CD4-positive, alpha-beta T cell treated with Interleukin-6 at 100 ng/mL for 8 hours (primary cell): ENCODE measurements at regions not wholly inside any gene's neighbourhood (a gene's known extent, or its start where the extent isn't known, plus 50 kb on each side); places are given as distances from the start of the nearest gene placed in this dataset.
"Not testable (repeated sequence)": the region's sequence is repeated elsewhere in the genome, so short reads cannot be mapped to it uniquely, and the experiment has no call there.

Source experiments
- DNase-seq: peaks from one replicate; pipeline ENCODE4 v3.0.0-alpha.2; 2020; ENCODE audit warnings: mixed read lengths, low spot score

DNA sequence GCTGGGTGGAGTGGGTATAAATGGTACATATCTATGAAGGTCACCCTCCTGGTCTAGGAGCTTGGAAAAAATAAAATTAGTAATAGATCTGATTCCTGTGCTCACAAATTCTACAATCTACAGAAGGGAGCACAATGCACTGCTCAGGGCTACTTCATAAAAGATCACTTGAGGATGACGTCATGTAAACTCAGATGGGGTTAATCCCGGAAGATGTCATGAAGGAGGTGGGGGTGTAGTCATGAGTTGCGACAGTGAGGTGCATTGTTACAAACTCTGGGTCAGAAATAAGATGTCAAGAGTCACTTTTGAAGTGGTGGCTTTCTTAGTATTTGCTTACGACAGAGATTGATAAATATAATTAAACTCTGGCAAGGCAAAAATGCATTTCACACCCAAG is 68.2 kb downstream of the LHX9 start:
- DNase-seq: no peak

DNA sequence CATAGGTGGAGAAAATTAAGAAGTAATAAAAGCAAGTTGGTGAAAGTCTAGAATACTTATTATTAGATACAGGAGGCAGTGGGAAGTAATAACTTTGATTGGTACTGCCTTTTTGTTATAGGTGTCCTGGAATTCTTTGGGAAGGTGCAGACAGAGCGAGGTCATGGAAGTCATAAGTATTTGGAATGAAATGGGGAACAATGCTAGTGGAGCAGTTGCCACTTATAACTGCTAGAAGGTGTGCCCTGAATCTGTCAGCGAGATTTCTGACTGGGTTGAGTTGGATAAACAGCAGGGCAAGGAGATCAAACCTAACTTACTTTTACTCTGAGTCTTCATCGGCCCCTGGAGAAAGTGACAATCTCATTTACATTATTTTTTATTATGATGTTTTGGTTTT is 69.6 kb downstream of the LHX9 start:
- DNase-seq: no peak

DNA sequence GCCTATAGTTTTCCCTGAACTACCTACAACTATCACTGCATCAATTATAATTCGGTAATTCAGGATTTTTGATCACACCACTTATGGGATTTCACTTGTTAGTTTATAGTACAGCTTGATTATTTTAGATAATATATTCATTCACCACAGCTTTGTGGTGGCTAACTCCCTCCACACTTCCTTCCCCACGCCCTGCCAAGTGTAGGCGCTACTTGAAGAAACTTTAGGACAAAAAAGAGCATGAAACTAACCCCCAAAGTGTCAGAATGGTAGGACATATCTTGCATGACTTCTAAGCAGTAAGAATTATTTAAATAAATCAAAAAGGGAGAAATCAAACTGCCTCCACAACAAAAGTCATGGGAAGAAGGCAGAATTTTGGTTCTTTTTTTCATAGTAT is 70.1 kb downstream of the LHX9 start:
- DNase-seq: no peak

DNA sequence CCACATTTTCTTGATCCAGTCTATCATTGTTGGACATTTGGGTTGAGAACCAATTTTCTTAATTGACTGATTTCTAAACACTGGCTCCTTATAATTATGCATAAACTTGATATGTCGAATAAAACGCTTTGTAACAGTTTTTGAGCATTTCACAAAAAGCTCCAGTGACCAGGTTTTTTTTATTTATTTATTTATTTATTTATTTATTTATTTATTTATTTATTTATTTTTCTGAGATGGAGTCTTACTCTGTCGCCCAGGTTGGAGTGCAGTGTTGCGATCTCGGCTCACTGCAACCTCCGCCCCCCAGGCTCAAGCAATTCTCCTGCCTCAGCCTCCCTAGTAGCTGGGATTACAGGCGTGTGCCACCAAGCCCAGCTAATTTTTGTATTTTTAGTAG is 71.4 kb downstream of the LHX9 start:
- not testable (repeated sequence) for DNase-seq

DNA sequence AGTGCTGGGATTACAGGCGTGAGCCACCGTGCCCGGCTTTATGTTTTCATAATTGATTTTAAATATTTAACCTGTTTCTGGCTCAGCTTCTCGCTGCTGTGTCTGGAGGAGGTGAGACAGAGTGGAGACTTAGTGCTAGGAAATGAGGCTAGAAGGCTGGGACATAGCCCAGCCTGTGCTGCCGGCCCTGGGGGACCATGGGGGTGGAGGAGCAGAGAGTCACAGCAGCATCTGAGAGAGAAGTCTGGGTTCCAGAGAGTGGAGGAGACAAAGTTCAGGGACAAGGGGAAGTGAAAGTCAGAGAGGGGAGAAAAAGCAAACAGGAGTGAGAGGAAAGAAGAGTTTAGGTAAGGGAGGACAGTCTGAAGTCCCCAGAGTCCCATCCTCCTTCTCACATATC is 71.9 kb downstream of the LHX9 start:
- no peak for DNase-seq

DNA sequence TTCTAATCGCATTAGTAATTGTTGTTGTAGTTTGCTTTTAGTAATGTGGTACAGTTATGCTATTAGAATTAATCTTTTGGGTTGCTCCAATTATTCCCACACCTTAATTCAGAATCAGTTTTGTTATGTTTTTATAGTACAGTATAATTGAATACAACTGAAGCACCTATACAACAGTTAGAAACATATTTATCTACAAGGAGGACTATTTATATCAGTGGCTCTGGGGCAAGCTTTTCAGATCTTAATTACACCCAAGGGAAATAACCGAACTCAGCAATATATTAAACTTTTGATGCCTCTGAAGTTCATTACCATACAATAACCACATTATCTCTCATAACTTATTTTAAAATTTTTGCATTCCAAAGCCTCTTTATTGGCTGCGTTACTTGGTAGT is 74.4 kb downstream of the LHX9 start:
- DNase-seq: no peak

DNA sequence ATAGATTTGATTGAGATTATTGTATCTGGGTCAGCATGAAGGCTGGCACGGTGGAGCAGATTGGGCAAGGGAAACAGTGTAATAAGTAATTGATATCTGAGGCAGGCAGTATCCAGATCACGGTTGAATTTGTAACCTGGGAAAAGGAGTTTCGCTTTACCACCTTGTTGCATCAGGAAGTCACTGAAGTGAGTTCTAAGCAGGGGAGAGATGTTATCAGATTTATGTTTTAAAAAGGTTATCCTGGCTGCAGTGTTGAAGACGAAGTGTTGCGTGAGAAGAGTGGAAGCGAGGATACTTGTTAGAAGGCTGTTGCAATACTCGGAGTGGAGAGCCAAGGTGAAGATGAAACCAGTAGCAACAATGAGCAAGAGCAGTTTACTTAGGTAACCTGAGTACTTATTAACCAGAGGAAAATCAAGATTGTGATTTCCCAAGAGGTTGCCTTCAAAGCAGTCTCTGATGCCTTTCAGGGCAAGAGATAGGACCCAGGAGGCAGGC is 77.8 kb downstream of the LHX9 start:
- no peak for DNase-seq

DNA sequence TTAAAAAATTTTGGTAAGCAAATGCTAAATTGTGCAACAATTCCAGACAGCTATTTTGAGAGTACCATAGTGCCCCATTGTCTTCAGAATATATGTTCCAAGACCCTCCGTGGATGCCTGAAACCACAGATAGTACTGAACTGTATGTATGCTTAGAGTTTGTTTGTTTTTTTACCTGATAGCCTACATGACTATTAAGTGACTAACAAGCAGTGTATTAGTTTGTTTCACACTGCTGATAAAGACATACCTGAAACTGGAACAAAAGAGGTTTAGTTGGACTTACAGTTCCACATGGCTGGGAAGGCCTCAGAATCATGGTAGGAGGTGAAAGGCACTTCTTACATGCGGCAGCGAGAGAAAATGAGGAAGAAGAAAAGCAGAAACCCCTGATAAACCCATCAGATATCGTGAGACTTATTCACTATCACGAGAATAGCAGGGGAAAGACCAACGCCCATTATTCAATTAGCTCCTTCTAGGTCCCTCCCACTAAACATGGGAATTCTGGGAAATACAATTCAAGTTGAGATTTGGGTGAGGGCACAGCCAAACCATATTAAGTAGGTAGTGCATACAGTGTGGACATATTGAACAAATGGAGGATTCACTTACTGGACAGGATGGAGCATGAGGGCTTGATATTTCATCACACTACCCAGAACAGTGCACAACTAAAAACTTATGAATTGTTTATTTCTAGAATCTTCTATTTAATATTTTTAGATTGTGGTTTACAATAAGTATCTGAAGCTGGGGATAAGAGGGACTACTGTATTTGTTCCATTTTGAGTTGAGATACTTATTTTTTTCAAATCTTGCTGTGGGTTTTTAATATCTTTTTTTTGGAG is 78.5 kb downstream of the LHX9 start:
- DNase-seq: no peak

DNA sequence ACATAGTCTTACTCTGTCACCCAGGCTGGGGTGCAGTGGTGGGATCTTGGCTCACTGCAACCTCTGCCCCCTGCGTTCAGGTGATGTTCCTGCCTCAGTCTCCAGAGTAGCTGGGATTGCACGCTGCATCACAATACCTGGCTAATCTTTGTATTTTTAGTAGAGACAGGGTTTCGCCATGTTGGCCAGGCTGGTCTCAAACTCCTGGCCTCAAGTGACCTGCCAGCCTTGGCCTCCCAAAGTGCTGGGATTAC is 79.0 kb downstream of the LHX9 start:
- DNase-seq: not testable (repeated sequence)

DNA sequence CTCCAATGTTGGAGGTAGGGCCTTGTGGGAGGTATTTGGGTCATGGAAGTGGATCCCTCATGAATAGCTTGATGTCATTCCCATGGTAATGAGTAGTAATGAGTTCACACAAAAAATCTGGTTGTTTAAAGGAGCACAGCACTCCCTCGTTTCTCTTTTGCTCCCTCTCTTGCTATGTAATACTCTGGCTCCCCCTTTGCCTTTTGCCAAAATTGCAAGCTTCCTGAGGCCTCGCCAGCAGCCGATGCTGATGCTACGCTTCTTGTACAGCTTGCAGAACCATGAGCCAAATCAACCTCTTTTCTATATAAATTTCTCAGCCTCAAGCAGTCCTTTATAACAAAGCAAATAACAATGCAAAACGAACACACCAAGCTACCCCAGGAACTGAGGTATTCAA is 80.9 kb downstream of the LHX9 start:
- DNase-seq: no peak

DNA sequence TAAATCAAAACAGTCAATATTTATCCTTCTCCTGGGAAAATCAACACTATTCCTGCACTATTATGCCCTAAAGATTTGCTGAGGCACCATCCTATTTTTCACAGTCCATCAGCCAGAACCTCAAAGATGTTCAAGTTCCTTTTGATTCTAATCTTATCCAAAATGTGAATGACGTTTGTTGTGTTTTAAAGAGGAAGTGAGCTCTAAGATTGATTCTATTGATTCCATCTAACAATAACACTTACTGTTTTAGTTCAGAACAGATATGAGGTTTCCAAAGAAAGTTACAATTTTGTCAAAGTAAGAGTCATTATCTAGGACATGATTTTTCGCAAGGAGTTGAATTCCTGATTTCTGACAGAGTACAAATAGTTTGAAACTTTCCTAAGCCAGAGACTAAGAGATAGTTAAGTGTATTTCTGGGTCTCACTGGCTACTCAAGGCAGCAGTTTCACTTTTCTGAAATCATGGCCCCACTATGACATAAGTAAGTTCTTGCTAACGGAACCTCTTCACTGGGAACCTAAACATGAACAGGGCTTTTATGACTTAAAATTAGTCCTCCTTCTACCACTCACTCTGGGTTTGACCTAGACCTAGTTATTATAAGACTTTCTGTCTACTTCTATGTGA is 84.7 kb downstream of the LHX9 start:
- no peak for DNase-seq

DNA sequence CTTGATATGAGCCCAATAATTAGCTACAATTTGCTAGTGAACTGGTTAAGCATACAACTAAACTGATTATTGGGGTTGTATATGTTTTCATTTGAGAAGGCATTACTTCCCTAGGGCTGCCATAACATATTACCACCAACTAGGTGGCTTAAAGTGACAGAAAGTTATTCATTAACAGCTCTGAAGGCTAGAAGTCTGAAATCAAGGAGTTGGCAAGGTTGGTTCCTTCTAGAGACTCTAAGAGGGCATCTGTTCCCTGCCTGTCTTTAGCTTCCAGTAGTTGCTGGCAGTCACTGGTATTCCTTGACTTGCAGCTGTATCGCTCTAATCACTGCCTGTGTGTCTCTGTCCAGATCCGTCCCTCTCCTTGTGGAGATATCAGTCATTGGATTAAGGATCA is 86.3 kb downstream of the LHX9 start:
- DNase-seq: no peak

DNA sequence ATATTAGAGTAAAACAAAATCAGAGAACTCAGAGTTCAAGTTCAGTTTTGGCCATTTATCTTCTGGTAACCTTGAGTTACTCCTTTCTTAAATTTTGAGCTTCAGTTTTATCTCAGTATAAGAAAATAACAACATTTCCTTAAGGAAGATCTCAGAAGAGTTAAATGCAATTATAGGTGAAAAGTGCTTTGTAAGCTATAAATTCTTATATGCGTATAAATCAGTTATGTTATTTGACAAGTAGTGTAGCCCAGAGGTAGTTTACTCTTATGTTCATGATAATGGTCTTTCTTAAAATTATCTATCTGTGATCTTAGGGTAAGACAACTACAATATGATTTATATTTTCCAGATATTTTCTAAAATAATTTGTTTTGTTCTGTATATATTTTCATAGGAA is 89.8 kb downstream of the LHX9 start:
- DNase-seq: no peak

DNA sequence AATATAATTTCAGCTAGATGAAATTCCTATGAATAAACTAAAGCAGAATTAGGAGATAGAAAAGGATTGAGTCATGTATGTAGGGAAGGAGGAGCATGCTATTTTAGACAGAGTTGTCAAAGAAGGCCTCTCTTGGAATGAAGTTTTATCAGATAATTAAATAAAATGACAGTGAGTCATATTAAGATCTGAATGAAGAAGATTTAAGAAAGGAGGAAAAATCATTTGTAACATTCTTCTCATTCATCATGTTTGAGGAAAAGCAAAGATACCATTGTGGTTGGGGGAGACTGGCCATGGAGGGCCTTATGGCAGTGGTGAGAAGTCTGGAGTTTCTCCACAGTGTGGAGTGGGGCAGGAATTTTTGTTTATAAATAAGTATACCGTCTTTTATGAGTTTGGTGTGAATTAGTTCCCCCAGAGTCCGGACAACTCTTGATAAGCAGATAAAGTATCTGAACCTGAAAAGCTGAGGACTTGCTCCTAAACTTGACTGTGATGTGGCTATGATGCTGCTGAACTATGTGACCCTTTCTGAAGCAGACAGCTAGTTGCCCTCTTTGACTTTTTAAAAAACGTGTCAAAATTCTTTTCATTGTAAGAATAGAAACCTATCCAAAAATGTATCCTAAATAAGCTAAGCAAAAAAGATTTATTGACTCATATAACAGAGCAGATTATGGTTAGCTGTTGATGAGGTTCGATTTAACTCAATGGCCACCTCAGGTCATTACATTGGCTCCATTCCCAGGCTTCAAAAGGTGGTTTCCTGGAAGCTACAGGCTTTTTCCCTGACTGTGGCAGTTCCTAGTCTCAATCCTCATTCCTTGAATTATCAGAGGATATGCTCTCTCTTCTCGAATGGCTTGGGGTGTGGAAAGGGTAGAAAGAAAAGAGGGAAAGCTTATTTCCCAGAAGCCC is 90.8 kb downstream of the LHX9 start:
- DNase-seq: no peak

DNA sequence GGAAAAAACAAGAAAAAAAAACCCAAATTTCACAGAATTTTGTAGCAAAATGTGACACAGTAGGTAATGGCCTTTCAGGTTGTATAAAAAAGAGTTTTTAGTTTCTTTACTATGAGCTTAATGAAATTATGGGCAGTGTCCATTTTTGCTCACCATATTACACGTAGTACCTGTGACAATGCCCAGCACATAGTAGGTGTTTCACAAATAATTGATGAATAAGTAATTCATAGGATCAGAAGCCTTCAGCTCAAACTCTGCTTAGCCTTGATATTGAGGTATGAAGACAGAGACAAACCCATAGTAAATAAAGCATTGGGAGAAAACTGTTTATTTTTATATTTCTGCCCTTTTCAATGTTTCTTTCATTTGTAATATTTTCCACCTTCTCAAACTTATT is 97.2 kb downstream of the LHX9 start:
- no peak for DNase-seq

DNA sequence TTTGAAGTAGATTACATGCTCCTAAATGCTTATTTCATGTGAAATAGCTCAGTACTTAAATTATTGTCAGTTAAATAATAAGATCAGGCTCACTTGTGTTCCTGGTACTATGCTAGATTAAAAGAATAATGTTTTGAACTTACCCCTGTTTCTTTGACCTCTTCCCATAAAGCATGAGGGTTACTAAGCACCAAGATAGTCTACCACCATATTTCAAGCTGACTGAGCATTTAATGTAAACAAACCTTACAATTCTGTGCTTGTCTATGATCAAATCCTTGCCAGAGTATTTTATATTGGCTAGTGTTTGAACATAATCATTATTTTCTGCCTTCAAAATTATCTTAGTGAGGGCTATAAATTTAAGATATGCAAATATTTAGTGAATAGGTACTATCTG is 98.1 kb downstream of the LHX9 start:
- no peak for DNase-seq

DNA sequence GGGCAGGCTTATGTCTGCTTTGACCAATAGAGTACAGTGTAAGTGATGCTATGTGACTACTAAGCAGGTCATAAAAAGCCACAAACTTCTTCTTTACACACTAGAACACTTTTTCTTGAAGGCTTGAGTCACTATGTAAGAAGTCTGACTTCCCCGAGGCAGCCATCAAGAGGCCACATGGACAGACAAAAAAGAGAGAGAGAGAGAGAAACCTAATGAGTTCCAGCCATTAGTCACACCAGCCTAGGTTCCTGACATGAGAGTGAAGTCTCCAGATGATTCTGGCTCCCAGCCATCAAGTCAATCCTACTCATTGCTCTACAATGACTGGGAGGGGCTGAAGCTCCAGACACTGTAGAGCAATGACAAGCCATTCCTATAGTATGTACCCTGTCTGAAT is 101.4 kb downstream of the LHX9 start:
- DNase-seq: no peak

DNA sequence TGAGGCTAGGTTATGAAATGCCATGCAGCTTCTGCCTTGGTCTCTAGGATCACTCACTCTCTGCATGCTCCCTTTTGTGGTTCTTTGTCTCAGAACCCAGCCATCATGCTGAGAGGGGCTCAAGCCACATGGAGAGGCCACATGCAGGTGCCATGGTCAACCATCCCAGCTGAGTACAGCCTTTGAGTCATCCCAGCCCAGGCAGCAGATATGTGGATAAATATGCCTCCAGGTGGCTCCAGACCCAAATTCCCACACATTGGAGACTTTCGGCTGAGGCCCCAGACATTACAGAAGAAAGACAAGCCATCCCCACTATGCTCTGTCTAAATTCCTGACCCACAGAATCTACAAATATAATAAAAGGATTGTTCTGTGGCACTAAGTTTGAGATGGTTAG is 102.0 kb downstream of the LHX9 start:
- no peak for DNase-seq

DNA sequence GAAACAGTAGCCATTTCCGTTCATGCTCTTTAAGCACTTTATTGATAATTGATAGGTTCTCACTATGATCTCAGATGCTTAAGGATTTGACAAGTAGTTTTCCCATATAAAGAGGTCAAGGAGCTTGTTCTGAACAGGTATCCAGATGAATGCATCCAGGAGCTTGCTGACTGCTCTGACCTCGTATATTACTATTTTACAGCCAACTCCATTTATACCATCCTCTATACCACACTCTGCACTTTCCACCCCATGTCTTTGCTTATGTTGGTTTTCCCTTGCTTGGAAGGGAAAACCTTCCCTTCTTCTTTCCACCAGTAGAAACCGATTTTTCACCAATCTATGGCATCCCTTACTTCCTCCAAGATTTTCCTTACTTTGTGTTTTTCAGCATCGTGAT is 107.2 kb downstream of the LHX9 start:
- no peak for DNase-seq

DNA sequence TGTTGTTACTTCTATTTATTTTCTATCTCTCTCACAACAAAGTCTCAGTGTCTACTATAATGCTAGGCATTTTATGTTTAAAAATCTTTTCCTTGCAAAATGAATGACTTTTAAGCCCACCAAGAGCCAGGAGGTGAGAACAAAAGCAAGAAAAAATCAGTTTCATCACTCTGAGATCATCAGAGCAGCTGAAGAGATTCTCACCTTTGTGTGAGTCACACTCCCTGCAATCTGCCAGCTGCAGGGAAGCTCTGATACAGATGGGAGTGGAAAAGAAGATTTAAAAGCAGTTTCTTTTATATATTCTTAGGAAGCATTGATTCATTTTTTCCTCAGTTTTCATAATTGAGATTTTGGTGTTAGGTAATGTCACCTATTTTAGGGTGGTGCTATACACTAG is 107.6 kb downstream of the LHX9 start:
- DNase-seq: no peak

DNA sequence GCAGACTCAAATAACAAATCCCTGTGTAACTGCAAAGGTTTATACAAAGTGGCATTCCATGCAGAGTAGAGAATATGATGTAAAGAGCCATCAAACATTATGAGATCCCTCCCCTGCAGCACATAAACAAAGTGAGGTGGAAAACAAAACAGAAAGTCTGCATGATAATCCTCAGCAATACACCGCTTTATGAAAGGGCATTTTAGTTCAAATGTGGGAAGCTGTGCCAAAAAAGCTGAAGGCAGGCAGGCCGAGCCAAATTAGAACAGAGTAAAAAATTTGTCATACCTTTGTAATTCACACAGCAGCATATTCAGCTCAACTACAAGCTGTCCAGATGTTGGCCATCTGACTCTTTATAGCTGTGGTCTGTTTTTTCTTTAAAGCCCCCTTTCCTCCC is 113.5 kb downstream of the LHX9 start:
- DNase-seq: no peak

DNA sequence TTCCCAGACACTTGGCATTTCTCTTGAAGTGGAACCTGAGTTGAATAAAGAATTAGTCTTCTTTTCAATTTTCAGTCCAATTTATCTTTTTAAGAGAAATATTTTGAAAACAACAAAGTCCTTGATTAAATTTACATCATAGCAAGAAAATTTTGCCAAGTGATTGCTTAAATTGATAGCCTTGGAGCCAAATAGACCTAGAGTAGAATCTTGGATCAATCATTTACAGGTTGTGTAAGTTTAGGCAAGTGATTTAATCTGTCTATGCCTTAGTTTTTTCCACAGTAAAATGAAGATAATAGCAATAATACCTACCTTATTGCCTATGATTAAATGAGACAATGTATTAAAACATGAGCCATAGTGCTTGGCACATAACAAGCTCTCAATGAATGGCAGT is 113.9 kb downstream of the LHX9 start:
- no peak for DNase-seq

DNA sequence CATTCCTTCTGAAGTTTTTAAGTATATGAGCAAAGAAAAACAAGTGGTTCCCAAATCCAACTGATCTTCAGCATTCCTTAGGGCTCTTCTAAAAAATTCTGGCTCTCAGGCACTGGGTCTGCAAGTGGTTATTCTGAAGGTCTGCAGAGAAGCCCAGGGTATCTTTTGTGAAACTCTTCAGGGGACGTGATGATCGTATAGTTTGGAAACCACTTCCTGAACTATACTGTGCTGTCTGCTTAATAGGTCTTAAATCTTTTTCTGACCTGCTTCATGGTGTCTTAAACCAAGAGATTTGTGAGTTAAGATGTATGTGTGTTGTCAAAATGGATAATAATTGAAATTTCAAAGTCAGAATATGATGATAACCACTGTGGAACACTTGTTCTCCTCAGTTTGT is 115.5 kb downstream of the LHX9 start:
- DNase-seq: no peak
